Gastrocnemius medialis (tissue), 4 donors: ENCODE measurements at regions not wholly inside any gene's neighbourhood (a gene's known extent, or its start where the extent isn't known, plus 50 kb on each side); places are given as distances from the start of the nearest gene placed in this dataset.

ENCODE experiments used
- CTCF ChIP-seq, 5 experiments: fragments of 450-650 bp in 3 of 5; fragments of 200-600 bp in 2 of 5; sonication (generic) in 2 of 5; IDR thresholded peaks in 4 of 5; conservative IDR thresholded peaks in 1 of 5; 1 replicate in 4 of 5; 2 replicates in 1 of 5; pipeline ENCODE4 v1.5.1; 2016 to 2019; ENCODE audit warnings: antibody characterized with exemption in 5 of 5, mild to moderate bottlenecking in 3 of 5, moderate library complexity in 3 of 5
- POLR2A ChIP-seq, 2 donors: fragments of 450-650 bp; IDR thresholded peaks; one replicate each; pipeline ENCODE4 v1.6.1; 2017; ENCODE audit warnings: antibody characterized with exemption in 2 of 2, mild to moderate bottlenecking in 2 of 2, moderate library complexity in 2 of 2

GRCh38 chr2:143830476-143830875 lies 689.4 kb downstream of the ZEB2 start:
- TF ChIP-seq POLR2A (IDR thresholded peaks at IDR 0.05) (no peak), CTCF (IDR thresholded peaks at IDR 0.05 in 4 of 5, conservative IDR thresholded peaks at IDR 0.05 in 1 of 5) (no peak)
